8988T (cell line): ENCODE measurements at regions not wholly inside any gene's neighbourhood (a gene's known extent, or its start where the extent isn't known, plus 50 kb on each side); places are given as distances from the start of the nearest gene placed in this dataset.
"Not testable (repeated sequence)": the region's sequence is repeated elsewhere in the genome, so short reads cannot be mapped to it uniquely, and the experiment has no call there.

Experiments
- DNase-seq: peaks from one replicate; pipeline ENCODE4 v3.0.0; 2011

DNA sequence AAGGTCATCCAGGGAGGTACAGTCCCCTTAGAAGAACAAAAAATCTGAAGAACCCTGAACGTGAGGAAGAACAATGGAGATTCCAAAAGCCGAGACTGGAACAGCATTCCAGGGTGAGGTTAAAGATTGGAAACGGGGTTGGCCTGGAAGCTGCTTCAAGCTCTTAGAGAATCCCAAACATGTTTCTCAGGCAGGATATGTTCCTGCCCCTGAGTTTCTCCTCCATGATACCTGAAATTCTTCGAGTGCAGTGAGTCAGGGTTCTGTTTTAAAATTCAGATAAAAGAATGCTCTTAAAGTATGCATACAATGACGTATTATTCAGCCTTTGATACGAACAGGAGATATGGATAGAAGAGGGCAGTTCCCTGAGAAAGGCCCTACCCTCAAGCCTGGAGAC is 293.1 kb downstream of the HS3ST3B1 start:
- DNase-seq: no peak

- no peak for DNase-seq
Observed at GRCh38 chr17:14590459-14591250, 289.8 kb downstream of the HS3ST3B1 start.

DNA sequence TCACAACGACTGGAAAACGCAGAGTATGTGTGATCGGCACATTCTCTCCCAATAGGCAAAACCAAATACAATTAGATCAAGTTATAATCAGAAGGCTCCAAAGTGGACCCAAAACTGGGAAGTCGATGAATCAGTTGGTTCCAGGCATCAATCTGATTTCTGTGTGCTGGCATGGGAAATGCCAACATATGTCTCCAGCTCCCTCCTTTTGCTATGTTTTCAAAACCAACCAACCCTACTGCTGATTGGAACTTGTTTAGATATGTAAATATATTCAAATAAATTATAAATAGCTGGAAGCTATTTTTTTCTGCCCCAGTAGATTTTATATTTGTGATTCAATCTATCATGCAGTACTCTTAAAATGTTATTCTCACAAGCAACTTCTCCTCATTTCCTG is 284.2 kb downstream of the HS3ST3B1 start:
- DNase-seq: no peak

GRCh38 chr17:14582996-14583395 is 282.1 kb downstream of the HS3ST3B1 start:
- DNase-seq: no peak

GRCh38 chr17:14581186-14581830 is 280.4 kb downstream of the HS3ST3B1 start:
- DNase-seq: no peak

DNA sequence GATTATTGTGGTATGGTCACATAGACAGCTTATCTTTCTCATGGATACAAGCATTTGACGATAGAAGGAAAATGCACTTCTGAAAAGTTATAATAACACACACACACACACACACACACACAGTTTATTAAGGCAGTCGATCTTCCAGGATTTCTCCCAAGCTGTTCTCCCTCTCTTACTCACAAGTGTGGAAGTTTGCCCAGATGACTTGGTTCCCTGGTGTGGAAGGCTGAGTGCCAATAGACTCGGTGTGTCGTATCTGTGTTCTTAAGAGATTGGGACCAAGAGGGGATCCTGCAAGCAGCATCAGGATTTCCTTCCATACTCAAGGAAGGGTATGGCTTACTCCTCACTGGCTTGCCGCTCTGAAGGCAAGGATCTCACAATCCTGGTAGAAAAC is 279.6 kb downstream of the HS3ST3B1 start:
- no peak for DNase-seq

DNA sequence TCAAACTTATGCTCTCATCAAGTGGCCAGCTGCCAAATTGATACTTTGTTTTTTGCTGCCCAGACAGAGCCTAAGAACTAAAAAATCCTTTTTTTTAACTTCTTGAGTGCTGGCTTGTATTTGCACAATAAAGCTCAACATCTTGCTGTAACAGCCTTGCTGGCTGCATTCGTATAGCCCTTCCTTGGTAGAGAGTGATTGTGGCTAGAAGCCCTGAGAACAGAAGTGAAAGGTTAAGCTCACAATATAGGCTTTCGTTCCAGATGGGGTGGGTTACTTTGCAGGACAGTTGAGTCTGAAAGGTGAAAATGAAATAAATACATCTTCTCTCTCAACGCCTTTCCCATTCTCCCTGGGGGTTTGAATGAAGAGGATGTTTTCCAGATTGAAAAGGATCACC is 278.8 kb downstream of the HS3ST3B1 start:
- no peak for DNase-seq

GRCh38 chr17:14575471-14575953 is 274.6 kb downstream of the HS3ST3B1 start:
- no peak for DNase-seq

GRCh38 chr17:14560325-14560724 is 259.4 kb downstream of the HS3ST3B1 start:
- not testable (repeated sequence) for DNase-seq

GRCh38 chr17:14559264-14560119 is 258.6 kb downstream of the HS3ST3B1 start:
- DNase-seq: no peak

DNA sequence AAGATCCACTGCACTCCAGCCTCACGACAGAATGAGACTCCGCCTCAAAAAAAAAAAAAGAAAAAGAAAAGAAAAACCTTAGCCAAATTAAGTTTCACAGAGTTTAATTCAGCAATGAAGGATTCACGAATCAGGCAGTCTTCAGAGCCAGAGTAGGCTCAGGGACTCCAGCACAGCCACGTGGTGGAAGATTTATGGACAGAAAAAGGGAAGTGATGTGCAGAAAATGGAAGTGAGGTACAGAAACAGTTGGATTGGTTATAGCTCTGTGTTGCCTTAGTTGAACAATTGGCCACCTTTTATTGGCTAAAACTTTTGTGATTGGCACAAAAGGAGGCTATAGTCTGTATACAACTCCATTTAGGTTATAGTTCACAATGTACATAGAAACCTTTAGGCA is 256.6 kb downstream of the HS3ST3B1 start:
- DNase-seq: no peak

DNA sequence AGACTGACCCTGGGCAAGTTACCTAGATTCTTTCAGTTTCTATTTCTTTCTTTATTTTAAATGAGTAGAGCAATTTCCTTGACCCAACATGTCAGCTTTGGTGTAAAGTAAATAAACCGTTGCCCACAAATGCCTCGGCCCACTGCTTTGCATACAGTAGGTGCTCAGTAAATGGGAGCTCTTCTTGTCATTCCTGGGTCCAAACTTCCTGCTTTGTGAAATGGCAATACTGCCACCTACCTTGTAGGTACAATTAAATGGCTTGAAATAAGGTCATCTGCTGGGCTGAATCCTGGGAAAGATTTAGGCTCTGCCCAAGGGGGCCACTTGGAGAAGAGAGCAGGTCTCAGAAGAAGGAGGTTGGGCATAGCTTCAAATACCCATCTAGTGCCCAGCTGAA is 253.0 kb downstream of the HS3ST3B1 start:
- DNase-seq: no peak

DNA sequence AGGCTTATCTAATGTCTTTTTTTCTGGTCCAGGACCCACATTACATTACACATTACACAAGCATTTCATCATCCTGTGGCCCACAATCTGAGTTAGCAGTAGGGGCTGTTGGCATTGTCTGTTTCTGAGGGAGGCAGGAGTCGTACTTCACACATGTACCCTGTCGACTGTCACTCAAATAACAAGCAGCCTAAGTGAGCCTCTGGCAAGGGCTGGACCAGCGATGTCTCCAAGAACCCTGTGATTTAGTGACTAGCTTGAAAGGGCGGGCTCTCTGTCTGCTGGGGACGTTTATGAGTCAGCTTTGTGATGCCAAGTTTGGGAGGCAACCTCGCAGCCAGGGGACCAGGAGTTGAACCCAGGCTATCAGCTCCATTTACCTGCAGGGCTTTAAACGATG is 251.4 kb downstream of the HS3ST3B1 start:
- DNase-seq: no peak

- no peak for DNase-seq
Observed at GRCh38 chr17:14547556-14547955, 246.7 kb downstream of the HS3ST3B1 start.

- DNase-seq: no peak
Observed at GRCh38 chr17:14547016-14547415, 246.1 kb downstream of the HS3ST3B1 start.

DNA sequence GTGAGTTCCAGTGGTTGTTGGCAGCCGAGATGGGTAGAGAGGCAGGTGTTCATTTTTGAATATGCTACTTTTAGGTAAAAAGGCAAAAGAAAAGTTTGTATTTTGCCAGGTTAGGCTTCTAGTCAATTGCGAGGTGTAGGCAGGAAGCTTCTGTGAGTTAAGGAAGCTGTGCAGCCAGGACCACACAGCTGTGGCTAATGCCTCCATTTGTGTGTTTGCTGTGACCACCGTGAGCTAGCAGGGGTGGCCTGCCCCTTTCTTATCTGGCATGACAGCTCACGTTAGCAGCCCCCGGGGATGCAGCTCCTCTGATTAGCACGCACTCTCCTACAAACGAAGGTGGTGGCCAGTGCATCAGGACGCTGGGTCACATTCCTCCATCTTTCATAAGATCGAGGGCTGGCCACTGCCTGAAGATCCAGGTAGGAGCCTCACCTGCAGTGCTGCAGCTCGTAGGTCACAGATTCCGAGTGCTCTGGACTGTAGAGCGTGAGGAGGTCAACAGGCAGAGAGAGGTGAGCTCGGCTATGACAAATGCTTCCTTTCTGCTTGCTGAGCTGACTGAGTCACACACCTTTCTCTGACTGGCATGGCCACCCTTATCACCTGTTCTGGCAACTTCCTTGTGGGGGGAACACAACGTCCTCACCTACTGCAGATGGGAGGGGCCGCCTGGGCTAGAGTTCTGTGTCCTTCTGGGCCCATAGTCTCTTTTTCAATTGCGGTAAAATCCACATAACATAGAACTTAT is 244.4 kb downstream of the HS3ST3B1 start:
- no peak for DNase-seq

GRCh38 chr17:14541714-14542113 is 240.8 kb downstream of the HS3ST3B1 start:
- DNase-seq: no peak

DNA sequence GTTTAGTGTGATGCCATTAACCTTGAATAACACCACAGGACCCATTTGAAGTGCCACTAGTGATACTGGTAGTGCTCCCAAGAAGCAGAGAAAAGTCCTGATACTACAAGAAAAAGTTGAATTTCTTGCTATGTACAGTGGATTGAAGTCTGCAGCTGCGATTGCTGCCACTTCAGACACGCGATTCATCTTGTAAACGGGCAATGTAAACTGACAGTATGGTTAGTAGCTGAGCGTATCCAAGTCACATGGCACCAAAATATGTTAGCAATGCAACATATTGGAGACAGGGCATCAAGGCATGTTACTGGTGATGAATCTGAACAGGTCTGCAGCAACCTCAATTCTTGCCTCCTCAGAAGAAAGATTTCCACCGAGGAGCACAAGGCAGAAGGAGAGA is 238.9 kb downstream of the HS3ST3B1 start:
- no peak for DNase-seq

DNA sequence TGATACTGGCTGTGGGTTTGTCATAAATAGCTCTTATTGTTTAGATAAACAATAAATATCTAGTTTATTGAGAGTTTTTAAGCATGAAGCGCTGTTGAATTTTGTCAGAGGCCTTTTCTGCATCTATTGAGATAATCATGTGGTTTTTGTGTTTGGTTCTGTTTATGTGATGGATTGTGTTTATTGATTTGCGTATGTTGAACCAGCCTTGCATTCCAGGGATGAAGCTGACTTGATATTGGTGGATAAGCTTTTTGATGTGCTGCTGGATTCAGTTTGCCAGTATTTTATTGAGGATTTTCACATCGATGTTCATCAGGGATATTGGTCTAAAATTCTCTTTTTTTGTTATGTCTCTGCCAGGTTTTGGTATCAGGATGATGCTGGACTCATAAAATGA is 231.4 kb downstream of the HS3ST3B1 start:
- DNase-seq: not testable (repeated sequence)

DNA sequence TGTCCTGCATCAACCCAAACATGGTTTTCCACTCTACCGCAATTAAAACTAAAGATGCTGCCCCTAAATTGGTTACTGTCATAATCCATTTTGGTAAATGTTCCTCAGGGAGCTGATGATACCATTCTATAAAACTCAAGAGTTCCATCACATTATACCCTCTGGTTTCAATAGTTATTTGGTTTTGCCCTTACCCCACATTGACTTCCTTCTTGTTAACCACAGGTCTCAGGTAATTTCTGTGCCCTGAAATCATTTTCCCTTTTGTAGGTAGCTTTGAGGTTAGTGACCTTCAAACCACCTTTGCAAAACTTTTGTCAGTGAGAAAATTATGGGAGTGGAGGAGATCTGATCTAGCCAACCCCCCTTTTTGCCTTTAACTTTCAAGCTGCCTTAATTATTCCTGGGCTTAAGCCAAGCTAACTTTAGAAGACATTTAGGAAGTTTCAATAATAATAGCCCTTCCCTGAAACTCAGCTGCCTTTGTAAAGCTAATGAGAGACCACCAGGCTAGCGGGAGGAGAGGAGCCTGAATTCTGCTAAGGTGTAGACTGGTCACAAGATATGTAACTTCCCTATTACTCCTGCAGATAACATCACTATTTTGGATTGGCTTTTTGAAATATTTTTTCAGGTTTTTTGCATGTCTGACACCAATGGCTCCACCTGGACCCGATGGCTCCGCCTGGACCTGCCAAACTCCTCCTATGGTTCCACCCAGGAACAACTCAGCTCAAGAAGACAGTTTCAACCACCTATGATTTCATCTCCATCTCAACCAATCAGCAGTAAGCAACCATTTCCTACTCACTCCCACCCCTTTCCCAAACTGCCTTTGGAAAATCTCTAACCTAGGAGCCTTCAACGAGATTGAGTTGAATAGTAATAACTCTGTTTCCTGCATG is 224.9 kb downstream of the HS3ST3B1 start:
- no peak for DNase-seq

- no peak for DNase-seq
Observed at GRCh38 chr17:14522795-14523387, 222.0 kb downstream of the HS3ST3B1 start.
